ENCODE measurements at regions not wholly inside any gene's neighbourhood (a gene's known extent, or its start where the extent isn't known, plus 50 kb on each side); places are given as distances from the start of the nearest gene placed in this dataset.
A peak's percentile ranks its signal among the peaks of the same experiment; 100 is the strongest.
"Not testable (repeated sequence)": the region's sequence is repeated elsewhere in the genome, so short reads cannot be mapped to it uniquely, and the experiment has no call there.

GRCh38 chr4:60814549-60814948 lies 385.6 kb upstream of the ADGRL3 start:
- DNase-seq, result no peak

GRCh38 chr4:60817609-60818008 lies 382.5 kb upstream of the ADGRL3 start:
- no peak for DNase-seq

GRCh38 chr4:60822986-60823385 lies 377.1 kb upstream of the ADGRL3 start:
- DNase-seq, result no peak

- DNase-seq, result no peak
Observed at GRCh38 chr4:60840020-60840419, 360.1 kb upstream of the ADGRL3 start.

GRCh38 chr4:60846678-60847077 lies 353.4 kb upstream of the ADGRL3 start:
- DNase-seq, result no peak

- no peak for DNase-seq
Observed at GRCh38 chr4:60847614-60848013, 352.5 kb upstream of the ADGRL3 start.

- no peak for DNase-seq
Observed at GRCh38 chr4:60857130-60857753, 342.9 kb upstream of the ADGRL3 start.

GRCh38 chr4:60863442-60863841 lies 336.7 kb upstream of the ADGRL3 start:
- DNase-seq, result no peak

GRCh38 chr4:60865273-60865672 lies 334.9 kb upstream of the ADGRL3 start:
- peak; percentile 3 for DNase-seq

- no peak for DNase-seq
Observed at GRCh38 chr4:60868232-60868960, 331.7 kb upstream of the ADGRL3 start.

GRCh38 chr4:60879135-60879701 lies 320.9 kb upstream of the ADGRL3 start:
- DNase-seq, result no peak

GRCh38 chr4:60884587-60884986 lies 315.5 kb upstream of the ADGRL3 start:
- DNase-seq, result no peak

GRCh38 chr4:60885011-60885410 lies 315.1 kb upstream of the ADGRL3 start:
- no peak for DNase-seq

- no peak for DNase-seq
Observed at GRCh38 chr4:60890743-60891142, 309.4 kb upstream of the ADGRL3 start.

GRCh38 chr4:60891947-60892346 lies 308.2 kb upstream of the ADGRL3 start:
- DNase-seq, result no peak

GRCh38 chr4:60897415-60897814 lies 302.7 kb upstream of the ADGRL3 start:
- DNase-seq, result no peak

- DNase-seq, result no peak
Observed at GRCh38 chr4:60905162-60905561, 295.0 kb upstream of the ADGRL3 start.

- no peak for DNase-seq
Observed at GRCh38 chr4:60911127-60911526, 289.0 kb upstream of the ADGRL3 start.

GRCh38 chr4:60913002-60913401 lies 287.1 kb upstream of the ADGRL3 start:
- no peak for DNase-seq

GRCh38 chr4:60913671-60914070 lies 286.5 kb upstream of the ADGRL3 start:
- DNase-seq, result no peak

GRCh38 chr4:60921735-60922134 lies 278.4 kb upstream of the ADGRL3 start:
- not testable (repeated sequence) for DNase-seq

GRCh38 chr4:60923075-60923474 lies 277.1 kb upstream of the ADGRL3 start:
- no peak for DNase-seq

- DNase-seq, result no peak
Observed at GRCh38 chr4:60926624-60927023, 273.5 kb upstream of the ADGRL3 start.

GRCh38 chr4:60930866-60931265 lies 269.3 kb upstream of the ADGRL3 start:
- no peak for DNase-seq

Measured in midbrain (tissue), 1 donor.